Vagina (tissue), 2 donors: ENCODE measurements at regions not wholly inside any gene's neighbourhood (a gene's known extent, or its start where the extent isn't known, plus 50 kb on each side); places are given as distances from the start of the nearest gene placed in this dataset.

ENCODE experiments used
- CTCF ChIP-seq, 3 experiments: fragments of 450-650 bp in 2 of 3; fragments of 200-600 bp in 1 of 3; sonication (generic) in 1 of 3; IDR thresholded peaks; one replicate each; pipeline ENCODE4 v1.5.1; 2017 to 2019; ENCODE audit warnings: antibody characterized with exemption in 3 of 3, mild to moderate bottlenecking in 2 of 3, moderate library complexity in 2 of 3
- POLR2AphosphoS5 ChIP-seq, 2 donors: sonication (generic); formaldehyde crosslinking; IDR thresholded peaks; one replicate each; pipeline ENCODE4 v1.9.0; 2017; ENCODE audit warnings: antibody characterized with exemption in 2 of 2, mild to moderate bottlenecking in 2 of 2, low read depth in 1 of 2; ENCODE audit not compliant: insufficient read depth in 1 of 2

DNA sequence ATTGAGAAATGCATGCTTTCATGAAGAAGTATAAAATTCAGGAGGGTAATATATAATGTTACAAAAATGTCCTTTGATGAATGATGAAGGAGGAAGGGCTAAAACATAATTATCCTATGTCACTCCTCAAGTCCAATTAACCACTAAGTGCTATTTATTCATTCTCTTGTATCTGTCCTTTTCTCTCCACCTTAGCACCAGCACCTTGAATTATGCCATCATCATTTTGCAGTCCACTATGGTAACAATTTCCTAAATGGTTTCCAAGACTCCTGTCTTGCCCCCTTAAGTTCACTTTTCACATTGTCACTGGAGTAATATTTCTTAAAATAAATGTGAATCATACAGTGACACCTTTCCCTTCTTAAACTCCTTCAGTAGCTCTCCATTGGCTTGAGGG, 756.3 kb downstream of the STPG2 start:
- TF ChIP-seq CTCF (IDR thresholded peaks at IDR 0.05), result no peak
- no peak for TF ChIP-seq POLR2AphosphoS5 (IDR thresholded peaks at IDR 0.05; ENCODE audit: insufficient read depth in 1 of 2, low read depth in 1 of 2)
